ENCODE measurements at regions not wholly inside any gene's neighbourhood (a gene's known extent, or its start where the extent isn't known, plus 50 kb on each side); places are given as distances from the start of the nearest gene placed in this dataset.

GRCh38 chr22:49546811-49547585, 280.7 kb downstream of the BRD1 start:
- TF ChIP-seq POLR2A (IDR thresholded peaks at IDR 0.05; ENCODE audit: low read depth, low read length), result no peak
- TF ChIP-seq TAF1 (IDR thresholded peaks at IDR 0.05; ENCODE audit: low read depth, low read length), result no peak
- no peak for TF ChIP-seq POLR2AphosphoS5 (IDR thresholded peaks at IDR 0.05; ENCODE audit: low read depth, low read length)

Data from GM12891 (cell line).